ENCODE measurements at regions not wholly inside any gene's neighbourhood (a gene's known extent, or its start where the extent isn't known, plus 50 kb on each side); places are given as distances from the start of the nearest gene placed in this dataset.

DNA sequence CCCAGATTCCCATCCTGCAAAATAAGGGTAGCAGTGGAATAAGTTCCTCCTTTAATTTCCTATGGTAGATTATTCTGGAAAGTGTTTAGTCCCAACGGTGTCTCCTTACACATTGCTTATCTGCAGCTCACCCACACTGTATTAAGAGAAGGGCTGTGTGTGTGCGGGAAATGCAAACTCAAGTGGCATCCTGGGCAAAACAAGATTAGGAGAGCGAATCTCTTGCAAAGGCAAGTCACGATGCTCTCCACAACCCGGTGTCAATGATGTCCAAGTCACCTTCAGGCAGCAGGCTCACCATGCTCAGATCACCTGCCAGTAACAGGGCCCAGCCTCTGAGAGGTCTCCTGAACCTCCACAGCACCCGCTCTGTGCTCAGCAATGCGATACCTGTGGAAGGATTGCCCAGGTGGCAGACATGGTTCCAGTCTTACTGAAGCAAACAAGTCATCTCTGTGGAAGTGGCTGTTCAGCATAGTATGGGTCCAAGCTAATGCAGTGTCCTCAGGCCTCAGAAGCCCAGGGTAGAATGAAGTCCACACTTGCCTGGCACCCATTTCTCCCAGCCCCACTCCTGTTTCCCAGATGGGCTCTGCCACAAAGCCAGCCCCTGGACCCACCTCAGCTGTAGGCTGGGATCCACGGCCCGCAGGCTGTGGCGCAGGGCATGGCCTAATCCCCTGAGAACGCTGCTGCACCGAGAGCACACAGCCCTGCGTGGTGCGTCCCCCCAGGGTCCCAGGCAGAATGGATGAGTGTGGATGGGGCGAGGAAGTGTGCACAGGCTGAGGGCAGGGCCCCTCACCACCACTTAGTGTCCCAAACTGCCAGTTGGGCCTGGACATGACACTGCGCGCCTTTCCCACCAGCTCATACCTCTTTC, 101.2 kb downstream of the PXDC1 start:
- TF ChIP-seq, protein P1, sequence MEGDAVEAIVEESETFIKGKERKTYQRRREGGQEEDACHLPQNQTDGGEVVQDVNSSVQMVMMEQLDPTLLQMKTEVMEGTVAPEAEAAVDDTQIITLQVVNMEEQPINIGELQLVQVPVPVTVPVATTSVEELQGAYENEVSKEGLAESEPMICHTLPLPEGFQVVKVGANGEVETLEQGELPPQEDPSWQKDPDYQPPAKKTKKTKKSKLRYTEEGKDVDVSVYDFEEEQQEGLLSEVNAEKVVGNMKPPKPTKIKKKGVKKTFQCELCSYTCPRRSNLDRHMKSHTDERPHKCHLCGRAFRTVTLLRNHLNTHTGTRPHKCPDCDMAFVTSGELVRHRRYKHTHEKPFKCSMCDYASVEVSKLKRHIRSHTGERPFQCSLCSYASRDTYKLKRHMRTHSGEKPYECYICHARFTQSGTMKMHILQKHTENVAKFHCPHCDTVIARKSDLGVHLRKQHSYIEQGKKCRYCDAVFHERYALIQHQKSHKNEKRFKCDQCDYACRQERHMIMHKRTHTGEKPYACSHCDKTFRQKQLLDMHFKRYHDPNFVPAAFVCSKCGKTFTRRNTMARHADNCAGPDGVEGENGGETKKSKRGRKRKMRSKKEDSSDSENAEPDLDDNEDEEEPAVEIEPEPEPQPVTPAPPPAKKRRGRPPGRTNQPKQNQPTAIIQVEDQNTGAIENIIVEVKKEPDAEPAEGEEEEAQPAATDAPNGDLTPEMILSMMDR (IDR thresholded peaks at IDR 0.05), result no peak
- H3K9me3 ChIP-seq, result no peaks in the 10 kb centered on the region
- no peak overlapping the region for H3K4me3 ChIP-seq (ENCODE audit: low read depth in 1 of 2, low read length in 1 of 2)
- no peaks in the 10 kb centered on the region for H3K36me3 ChIP-seq
- no peaks in the 10 kb centered on the region for H3K4me1 ChIP-seq (ENCODE audit: control insufficient read depth in 1 of 2, insufficient read depth in 1 of 2, low read depth in 1 of 2, low read length in 1 of 2)
- H3K27me3 ChIP-seq, result no peaks in the 10 kb centered on the region
- H3K27ac ChIP-seq, result no peak overlapping the region

DNA sequence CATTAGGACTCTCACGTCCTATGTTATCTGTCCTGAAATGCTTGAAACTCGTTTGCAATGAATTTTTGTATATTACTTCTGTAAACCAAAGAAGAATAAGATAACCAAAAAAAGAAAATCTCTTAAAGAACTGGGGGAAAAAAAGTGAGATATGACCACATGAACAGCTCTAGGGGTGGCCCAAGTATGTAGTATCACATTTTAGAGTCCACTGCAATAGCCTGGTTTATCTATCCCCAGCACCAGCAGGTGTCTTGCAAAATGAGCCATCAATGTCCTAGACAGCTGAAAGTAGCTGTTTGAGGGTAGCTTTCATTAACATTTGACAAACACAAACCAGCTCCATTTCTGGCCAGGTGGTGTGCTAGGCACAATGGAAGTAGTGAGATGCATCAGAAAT, 102.8 kb downstream of the PXDC1 start:
- TF ChIP-seq, protein P1 (IDR thresholded peaks at IDR 0.05), result no peak
- Histone ChIP-seq H3K36me3 (no peaks in the 10 kb centered on the region), H3K9me3 (no peaks in the 10 kb centered on the region)

DNA sequence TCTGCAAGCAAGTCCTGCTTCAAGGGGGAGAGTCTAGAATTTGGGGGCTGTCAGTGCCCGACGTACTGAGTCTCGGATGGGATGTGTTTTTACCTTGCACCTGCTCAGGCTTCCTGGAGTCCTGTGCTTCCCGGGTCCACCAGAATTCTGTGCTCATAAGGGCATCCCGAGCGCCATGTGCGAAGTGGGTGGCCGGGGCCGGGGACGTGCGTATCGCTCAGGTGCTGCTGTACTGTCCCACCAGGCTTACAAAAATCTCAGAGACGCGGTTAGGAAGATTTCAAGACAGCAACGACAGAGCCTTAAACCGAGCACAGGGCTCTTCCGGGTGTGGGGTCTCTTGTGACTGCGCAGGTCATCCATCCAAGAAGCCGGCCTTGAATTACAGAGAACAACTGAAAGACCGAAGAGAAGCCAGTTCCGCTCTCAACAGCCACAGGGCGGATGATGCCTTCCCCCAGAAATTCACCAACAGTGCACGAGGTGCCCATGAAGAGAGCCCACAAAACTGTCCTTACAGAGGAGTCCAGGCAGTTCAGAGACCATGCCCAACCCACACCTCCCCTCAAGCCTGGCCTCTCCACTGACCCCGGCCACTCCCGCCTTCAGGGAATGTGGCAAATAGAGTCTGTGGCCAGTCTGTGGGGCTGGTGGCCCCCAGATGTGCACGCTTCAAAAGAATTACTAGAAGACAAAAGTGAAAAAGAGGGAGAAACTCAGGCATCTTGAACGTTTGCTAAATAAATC, 104.7 kb downstream of the PXDC1 start:
- H3K4me1 ChIP-seq (ENCODE audit: control insufficient read depth in 1 of 2, insufficient read depth in 1 of 2, low read depth in 1 of 2, low read length in 1 of 2), result no peaks in the 10 kb centered on the region
- H3K27ac ChIP-seq, result no peak overlapping the region
- no peak overlapping the region for H3K4me3 ChIP-seq (ENCODE audit: low read depth in 1 of 2, low read length in 1 of 2)
- H3K36me3 ChIP-seq, result no peaks in the 10 kb centered on the region
- no peaks in the 10 kb centered on the region for H3K27me3 ChIP-seq
- TF ChIP-seq, protein P1 (IDR thresholded peaks at IDR 0.05), result no peak
- no peaks in the 10 kb centered on the region for H3K9me3 ChIP-seq

More for the DNA sequence above, 102.8 kb downstream of the PXDC1 start:
- H3K4me3 ChIP-seq (ENCODE audit: low read depth in 1 of 2, low read length in 1 of 2), result no peak overlapping the region
- H3K4me1 ChIP-seq (ENCODE audit: control insufficient read depth in 1 of 2, insufficient read depth in 1 of 2, low read depth in 1 of 2, low read length in 1 of 2), result no peaks in the 10 kb centered on the region
- H3K27ac ChIP-seq, result no peak overlapping the region
- no peaks in the 10 kb centered on the region for H3K27me3 ChIP-seq

DNA sequence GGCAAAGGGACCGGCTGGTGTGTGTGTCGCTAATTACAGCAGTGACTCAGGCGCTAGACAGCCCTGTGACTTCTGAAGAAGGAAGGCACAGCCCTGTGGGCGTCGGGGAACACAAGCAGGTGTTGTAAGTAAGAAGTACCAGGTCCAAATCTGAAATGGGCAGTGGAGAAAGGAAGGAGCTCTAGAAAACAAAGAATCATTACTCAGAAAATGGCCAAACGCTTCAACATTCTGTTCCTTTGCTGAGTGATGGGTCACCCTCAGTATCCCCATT, 106.8 kb downstream of the PXDC1 start:
- Histone ChIP-seq H3K27me3 (no peaks in the 10 kb centered on the region), H3K4me3 (ENCODE audit: low read depth in 1 of 2, low read length in 1 of 2) (no peak overlapping the region), H3K9me3 (no peaks in the 10 kb centered on the region), H3K36me3 (no peaks in the 10 kb centered on the region), H3K27ac (no peak overlapping the region), H3K4me1 (ENCODE audit: control insufficient read depth in 1 of 2, insufficient read depth in 1 of 2, low read depth in 1 of 2, low read length in 1 of 2) (no peaks in the 10 kb centered on the region)
- TF ChIP-seq, protein P1 (IDR thresholded peaks at IDR 0.05), result no peak

DNA sequence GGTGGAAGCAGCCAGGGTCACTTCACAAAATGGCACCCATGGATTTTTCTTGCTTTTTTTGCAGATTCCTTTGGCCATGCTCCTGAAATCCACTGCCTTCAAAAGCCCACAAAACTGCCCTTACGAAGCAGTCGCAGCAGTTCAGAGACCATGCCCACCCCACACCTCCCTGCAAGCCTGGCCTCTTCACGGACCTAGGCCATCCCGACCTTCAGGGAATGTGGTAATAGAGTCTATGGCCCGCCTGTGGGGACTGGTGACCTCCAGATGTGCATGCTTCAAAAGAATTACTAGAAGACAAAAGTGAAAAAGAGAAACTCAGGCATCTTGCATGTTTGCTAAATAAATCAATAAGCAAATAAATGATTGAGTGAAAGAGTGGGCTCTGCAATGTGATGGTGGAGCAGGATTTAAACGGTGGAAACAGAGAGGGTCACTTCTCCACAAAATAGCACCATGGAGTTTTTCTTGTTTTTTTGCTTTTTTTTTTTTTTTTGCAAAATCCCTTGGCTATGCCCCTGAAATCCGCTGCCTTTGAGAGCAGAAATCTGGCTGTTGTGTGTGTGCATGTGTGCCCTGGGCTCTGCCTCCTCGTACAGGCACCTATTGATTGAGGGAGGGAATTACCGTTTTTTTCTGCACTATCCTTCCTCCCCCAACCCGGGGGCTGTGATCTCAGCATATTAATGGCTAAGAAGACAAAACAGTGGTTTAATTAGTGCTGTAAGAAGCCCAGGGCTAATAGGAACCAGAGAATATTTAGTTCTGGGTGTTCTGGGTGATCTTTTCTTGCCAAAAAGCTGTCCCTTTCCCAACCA, 107.4 kb downstream of the PXDC1 start:
- H3K36me3 ChIP-seq, result no peaks in the 10 kb centered on the region
- TF ChIP-seq, protein P1 (IDR thresholded peaks at IDR 0.05), result no peak
- no peak overlapping the region for H3K4me3 ChIP-seq (ENCODE audit: low read depth in 1 of 2, low read length in 1 of 2)

More for the DNA sequence above, 107.4 kb downstream of the PXDC1 start:
- no peak overlapping the region for H3K27ac ChIP-seq
- H3K9me3 ChIP-seq, result no peaks in the 10 kb centered on the region
- no peaks in the 10 kb centered on the region for H3K4me1 ChIP-seq (ENCODE audit: control insufficient read depth in 1 of 2, insufficient read depth in 1 of 2, low read depth in 1 of 2, low read length in 1 of 2)
- no peaks in the 10 kb centered on the region for H3K27me3 ChIP-seq

Data from neutrophil (primary cell).